HL-60 (cell line): ENCODE measurements at regions not wholly inside any gene's neighbourhood (a gene's known extent, or its start where the extent isn't known, plus 50 kb on each side); places are given as distances from the start of the nearest gene placed in this dataset.

ENCODE experiments used
- DNase-seq, 2 experiments: peaks; one replicate each; pipeline ENCODE4 v3.0.0-alpha.2; 2010 to 2020; ENCODE audit warnings: low read depth in 1 of 2, low spot score in 1 of 2
- H3K27ac ChIP-seq: fragments of 250-450 bp; sonication (Bioruptor Pico); replicated peaks from 2 replicates; pipeline ENCODE4 v1.5.1; 2020; ENCODE audit warnings: mild to moderate bottlenecking, moderate library complexity
- H3K27me3 ChIP-seq: fragments of 250-450 bp; sonication (Bioruptor Pico); 2 replicates; pipeline ENCODE4 v1.5.1; 2021; ENCODE audit warnings: mild to moderate bottlenecking, moderate library complexity; ENCODE audit not compliant: insufficient read depth, poor library complexity, severe bottlenecking
- H3K4me3 ChIP-seq: replicated peaks from 2 replicates; pipeline ENCODE4 v1.5.1; 2011; ENCODE audit warnings: mild to moderate bottlenecking, control low read depth, low read length; ENCODE audit not compliant: insufficient read depth
- GABPA ChIP-seq: IDR thresholded peaks from 2 replicates; pipeline ENCODE4 v1.6.1; 2012; ENCODE audit warnings: low read depth
- POLR2AphosphoS5 ChIP-seq: IDR thresholded peaks from 2 replicates; pipeline ENCODE4 v1.6.1; 2012; ENCODE audit warnings: low read depth
- REST ChIP-seq: IDR thresholded peaks from 2 replicates; pipeline ENCODE4 v1.6.1; 2012; ENCODE audit warnings: low read depth; ENCODE audit not compliant: insufficient replicate concordance
- SPI1 ChIP-seq: IDR thresholded peaks from 2 replicates; pipeline ENCODE4 v1.6.1; 2012; ENCODE audit warnings: low read depth, mild to moderate bottlenecking, borderline replicate concordance
- TF ChIP-seq, protein P1 (sequence below): IDR thresholded peaks from one replicate; pipeline ENCODE4 v1.5.1; 2011; ENCODE audit warnings: low read length, control low read depth, inconsistent platforms; ENCODE audit not compliant: insufficient read depth

- TF ChIP-seq GABPA (no peak), POLR2AphosphoS5 (no peak), SPI1 (no peak), REST (no peak)
- TF ChIP-seq, protein P1, sequence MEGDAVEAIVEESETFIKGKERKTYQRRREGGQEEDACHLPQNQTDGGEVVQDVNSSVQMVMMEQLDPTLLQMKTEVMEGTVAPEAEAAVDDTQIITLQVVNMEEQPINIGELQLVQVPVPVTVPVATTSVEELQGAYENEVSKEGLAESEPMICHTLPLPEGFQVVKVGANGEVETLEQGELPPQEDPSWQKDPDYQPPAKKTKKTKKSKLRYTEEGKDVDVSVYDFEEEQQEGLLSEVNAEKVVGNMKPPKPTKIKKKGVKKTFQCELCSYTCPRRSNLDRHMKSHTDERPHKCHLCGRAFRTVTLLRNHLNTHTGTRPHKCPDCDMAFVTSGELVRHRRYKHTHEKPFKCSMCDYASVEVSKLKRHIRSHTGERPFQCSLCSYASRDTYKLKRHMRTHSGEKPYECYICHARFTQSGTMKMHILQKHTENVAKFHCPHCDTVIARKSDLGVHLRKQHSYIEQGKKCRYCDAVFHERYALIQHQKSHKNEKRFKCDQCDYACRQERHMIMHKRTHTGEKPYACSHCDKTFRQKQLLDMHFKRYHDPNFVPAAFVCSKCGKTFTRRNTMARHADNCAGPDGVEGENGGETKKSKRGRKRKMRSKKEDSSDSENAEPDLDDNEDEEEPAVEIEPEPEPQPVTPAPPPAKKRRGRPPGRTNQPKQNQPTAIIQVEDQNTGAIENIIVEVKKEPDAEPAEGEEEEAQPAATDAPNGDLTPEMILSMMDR = no peak
- H3K27me3 ChIP-seq = no peaks in the 10 kb centered on the region
- no peak for DNase-seq
- H3K27ac ChIP-seq = no peak overlapping the region
- no peak overlapping the region for H3K4me3 ChIP-seq
These were observed 414.2 kb downstream of the FOXO1 start for GRCh38 chr13:40252241-40252640.

GRCh38 chr13:40252676-40253075 lies 413.8 kb downstream of the FOXO1 start:
- Histone ChIP-seq H3K4me3 (no peak overlapping the region), H3K27ac (no peak overlapping the region), H3K27me3 (no peaks in the 10 kb centered on the region)
- TF ChIP-seq REST (no peak), GABPA (no peak), SPI1 (no peak), POLR2AphosphoS5 (no peak)
- TF ChIP-seq, protein P1 = no peak
- no peak for DNase-seq

DNA sequence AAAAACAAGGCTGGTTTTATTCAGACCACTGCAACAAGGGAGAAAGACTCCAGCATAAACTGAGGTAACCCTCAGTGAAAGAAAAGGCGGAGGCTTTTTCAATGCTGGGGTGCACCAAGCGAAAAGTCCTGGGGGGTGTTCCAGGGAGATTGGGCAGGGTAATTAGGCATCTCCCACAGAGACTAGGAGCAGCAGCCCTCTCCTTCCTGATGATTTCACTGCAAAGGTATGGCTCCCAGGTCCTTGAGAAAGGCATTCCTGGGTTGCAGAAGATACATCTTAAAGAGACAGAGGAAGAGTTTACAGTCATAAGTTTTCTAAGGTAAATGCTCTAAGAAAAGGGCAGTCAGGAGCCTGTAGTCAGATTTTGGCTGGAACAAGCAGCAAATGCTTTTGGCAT lies 412.0 kb downstream of the FOXO1 start:
- TF ChIP-seq GABPA (no peak), POLR2AphosphoS5 (no peak), SPI1 (no peak), REST (no peak)
- TF ChIP-seq, protein P1 = no peak
- Histone ChIP-seq H3K27me3 (peaks cover 3% of the 10 kb centered on the region), H3K4me3 (no peak overlapping the region), H3K27ac (no peak overlapping the region)
- no peak for DNase-seq
